ENCODE measurements at regions not wholly inside any gene's neighbourhood (a gene's known extent, or its start where the extent isn't known, plus 50 kb on each side); places are given as distances from the start of the nearest gene placed in this dataset.

DNA sequence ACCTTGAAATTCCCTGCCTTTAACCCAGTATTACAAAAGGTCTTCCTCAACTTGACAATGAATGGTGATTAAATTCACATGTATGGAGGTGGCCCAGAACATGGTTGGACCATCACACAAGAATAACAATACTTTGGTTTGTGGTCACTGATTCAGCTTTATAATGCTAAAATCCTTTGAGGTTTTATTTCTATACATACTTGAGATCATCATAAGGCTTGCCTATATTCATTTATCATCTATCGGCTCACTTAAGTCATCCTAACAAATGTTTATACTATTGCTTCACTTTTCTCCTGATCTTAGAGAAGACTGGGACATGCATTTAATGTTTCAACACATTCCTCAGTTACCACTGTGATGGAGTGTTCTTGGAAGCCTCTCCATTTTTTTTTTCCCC, 191.3 kb downstream of the DMAC1 start (continued):
- no peak for TF ChIP-seq GTF2F1 (IDR thresholded peaks at IDR 0.05; ENCODE audit: borderline replicate concordance, low read depth, low read length)

DNA sequence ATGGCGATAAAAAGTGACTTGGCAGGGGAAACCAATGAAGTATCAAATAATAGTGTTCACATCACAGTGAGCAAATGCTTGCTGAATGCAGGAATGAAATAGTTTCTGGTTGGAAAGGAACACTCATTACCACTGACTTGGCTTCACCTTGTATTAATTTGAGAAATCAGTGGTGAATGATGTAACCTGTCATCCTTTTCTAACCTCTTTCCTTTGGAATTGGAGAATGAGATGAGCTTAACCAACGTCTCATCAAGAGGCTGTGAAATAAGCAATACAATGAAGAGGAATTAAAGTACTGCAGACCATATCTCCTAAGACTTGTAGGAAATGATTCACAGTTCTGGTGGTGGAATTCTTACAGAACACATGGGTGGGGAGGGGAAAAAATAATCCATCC, 192.2 kb downstream of the DMAC1 start:
- Histone ChIP-seq H3K27me3 (replicated peaks in 1 of 4; ENCODE audit: control insufficient read depth in 3 of 4, extremely low read depth in 1 of 4, insufficient read depth in 3 of 4, low read length in 3 of 4) (no peaks in the 10 kb centered on the region), H3K9ac (replicated peaks in 1 of 4; ENCODE audit: extremely low read depth in 1 of 4, low read depth in 3 of 4, low read length in 3 of 4) (no peak overlapping the region), H3K4me3 (ENCODE audit: extremely low read depth in 1 of 4, insufficient read depth in 2 of 4, low read depth in 3 of 4, low read length in 4 of 4) (no peak overlapping the region), H3K9me3 (ENCODE audit: insufficient read depth in 2 of 2, low read depth in 1 of 2, low read length in 1 of 2) (no peaks in the 10 kb centered on the region), H3K23ac (ENCODE audit: insufficient read length) (no peak overlapping the region), H3K79me1 (ENCODE audit: low read depth, low read length) (no peaks in the 10 kb centered on the region), H3K36me3 (ENCODE audit: control insufficient read depth in 2 of 4, insufficient read depth in 4 of 4, low read length in 3 of 4) (no peaks in the 10 kb centered on the region), H2BK15ac (ENCODE audit: low read length) (no peak overlapping the region), H4K91ac (replicated peaks; ENCODE audit: insufficient read length, low read length) (no peak overlapping the region), H3K4me2 (ENCODE audit: insufficient read depth in 1 of 2, low read depth in 2 of 2, low read length in 2 of 2) (no peak overlapping the region), H3K4ac (replicated peaks; ENCODE audit: insufficient read length, low read depth, low read length) (no peak overlapping the region), H2BK12ac (ENCODE audit: low read depth, low read length) (no peak overlapping the region), H3K27ac (ENCODE audit: low read depth, low read length) (no peak overlapping the region), H2AK5ac (ENCODE audit: low read depth, low read length) (no peak overlapping the region), H3K4me1 (replicated peaks in 1 of 4; ENCODE audit: control insufficient read depth in 3 of 4, insufficient read depth in 4 of 4, low read length in 3 of 4) (no peaks in the 10 kb centered on the region), H3K23me2 (ENCODE audit: low read depth, low read length) (no peaks in the 10 kb centered on the region), H2AFZ (ENCODE audit: low read length) (no peak overlapping the region), H4K20me1 (replicated peaks in 1 of 2; ENCODE audit: control insufficient read depth in 1 of 2, insufficient read depth in 2 of 2, low read length in 2 of 2) (no peaks in the 10 kb centered on the region), H2BK5ac (ENCODE audit: low read depth, low read length) (no peak overlapping the region), H3K14ac (ENCODE audit: insufficient read length) (no peak overlapping the region), H3K18ac (ENCODE audit: extremely low read depth, low read length) (no peak overlapping the region), H3K79me2 (ENCODE audit: control insufficient read depth in 1 of 2, insufficient read depth in 2 of 2, low read length in 2 of 2) (no peaks in the 10 kb centered on the region), H4K8ac (ENCODE audit: extremely low read depth, insufficient read depth, low read length) (no peak overlapping the region), H3K56ac (replicated peaks; ENCODE audit: insufficient read length, low read depth, low read length) (no peak overlapping the region), H2BK20ac (ENCODE audit: low read length) (no peak overlapping the region), H2BK120ac (replicated peaks; ENCODE audit: low read depth, low read length) (no peak overlapping the region), H4K5ac (ENCODE audit: insufficient read length, low read depth, low read length) (no peak overlapping the region)
- FAIRE-seq (no peak), DNase-seq (ENCODE audit: low read depth in 1 of 2, low spot score in 2 of 2) (no peak)
- CTCF ChIA-PET (ENCODE audit: partially characterized antibody): interaction anchor here (1.3 kb wide), 1 partner anchor 40 kb away, joined by 3 read pairs; no protein-coding TSS in a partner anchor
- TF ChIP-seq CREB1 (IDR thresholded peaks at IDR 0.05): no peak
- TF ChIP-seq POLR2AphosphoS5 (IDR thresholded peaks at IDR 0.05; ENCODE audit: low read depth, low read length): no peak
- no peak for TF ChIP-seq CHD2 (IDR thresholded peaks at IDR 0.05; ENCODE audit: low read length)
- TF ChIP-seq, protein P1, sequence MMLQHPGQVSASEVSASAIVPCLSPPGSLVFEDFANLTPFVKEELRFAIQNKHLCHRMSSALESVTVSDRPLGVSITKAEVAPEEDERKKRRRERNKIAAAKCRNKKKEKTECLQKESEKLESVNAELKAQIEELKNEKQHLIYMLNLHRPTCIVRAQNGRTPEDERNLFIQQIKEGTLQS (IDR thresholded peaks at IDR 0.05; ENCODE audit: insufficient read depth, low read depth, low read length): no peak
- TF ChIP-seq, protein P2, sequence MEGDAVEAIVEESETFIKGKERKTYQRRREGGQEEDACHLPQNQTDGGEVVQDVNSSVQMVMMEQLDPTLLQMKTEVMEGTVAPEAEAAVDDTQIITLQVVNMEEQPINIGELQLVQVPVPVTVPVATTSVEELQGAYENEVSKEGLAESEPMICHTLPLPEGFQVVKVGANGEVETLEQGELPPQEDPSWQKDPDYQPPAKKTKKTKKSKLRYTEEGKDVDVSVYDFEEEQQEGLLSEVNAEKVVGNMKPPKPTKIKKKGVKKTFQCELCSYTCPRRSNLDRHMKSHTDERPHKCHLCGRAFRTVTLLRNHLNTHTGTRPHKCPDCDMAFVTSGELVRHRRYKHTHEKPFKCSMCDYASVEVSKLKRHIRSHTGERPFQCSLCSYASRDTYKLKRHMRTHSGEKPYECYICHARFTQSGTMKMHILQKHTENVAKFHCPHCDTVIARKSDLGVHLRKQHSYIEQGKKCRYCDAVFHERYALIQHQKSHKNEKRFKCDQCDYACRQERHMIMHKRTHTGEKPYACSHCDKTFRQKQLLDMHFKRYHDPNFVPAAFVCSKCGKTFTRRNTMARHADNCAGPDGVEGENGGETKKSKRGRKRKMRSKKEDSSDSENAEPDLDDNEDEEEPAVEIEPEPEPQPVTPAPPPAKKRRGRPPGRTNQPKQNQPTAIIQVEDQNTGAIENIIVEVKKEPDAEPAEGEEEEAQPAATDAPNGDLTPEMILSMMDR (IDR thresholded peaks at IDR 0.05; ENCODE audit: control extremely low read depth in 1 of 3, insufficient read depth in 1 of 3, low read depth in 1 of 3, low read length in 3 of 3): no peak
- WGBS, 2 experiments (ENCODE audit: extremely low coverage in 1 of 2, insufficient coverage in 1 of 2, insufficient read length in 1 of 2, insufficient replicate concordance in 2 of 2, low coverage in 1 of 2, low lambda C conversion rate in 2 of 2, missing lambda C conversion rate in 1 of 2): 43% methylated on average over 2 of the region's 2 CpGs; no CpG with 5 or more reads in 1 of the 2 experiments
- POLR2A ChIA-PET (ENCODE audit: partially characterized antibody): no interaction called here

All from H1 (cell line).